HEK293T (cell line): ENCODE measurements at regions not wholly inside any gene's neighbourhood (a gene's known extent, or its start where the extent isn't known, plus 50 kb on each side); places are given as distances from the start of the nearest gene placed in this dataset.

Experiments
- CTCF ChIA-PET: fragments of 350-600 bp; formaldehyde crosslinking; extraction: SDS; loops from one replicate; lab custom pipeline; 2021; ENCODE audit warnings: antibody characterized with exemption, inconsistent platforms; lab: Yijun Ruan, JAX
- POLR2A ChIA-PET: fragments of 350-600 bp; formaldehyde crosslinking; extraction: SDS; loops from one replicate; lab custom pipeline; 2020; ENCODE audit warnings: antibody characterized with exemption, inconsistent platforms; lab: Yijun Ruan, JAX
- DNase-seq: peaks from one replicate; pipeline ENCODE4 v3.0.0; 2012; ENCODE audit warnings: mixed read lengths; ENCODE audit errors: extremely low spot score
- ARNT ChIP-seq: fragments of 450-650 bp; IDR thresholded peaks from 2 replicates; pipeline ENCODE4 v1.6.1; 2017; ENCODE audit warnings: mild to moderate bottlenecking
- BHLHE40 ChIP-seq: fragments of 450-650 bp; IDR thresholded peaks from 2 replicates; pipeline ENCODE4 v1.6.1; 2016; ENCODE audit warnings: mild to moderate bottlenecking, moderate library complexity, borderline replicate concordance
- CTBP1 ChIP-seq: fragments of 450-650 bp; IDR thresholded peaks from 2 replicates; pipeline ENCODE4 v1.6.1; 2016; ENCODE audit warnings: borderline replicate concordance
- ELF4 ChIP-seq: fragments of 450-650 bp; IDR thresholded peaks from 2 replicates; pipeline ENCODE4 v1.6.1; 2017; ENCODE audit warnings: antibody characterized with exemption
- FOXA1 ChIP-seq: fragments of 450-650 bp; IDR thresholded peaks from 2 replicates; pipeline ENCODE4 v1.6.1; 2016; ENCODE audit warnings: mild to moderate bottlenecking
- FOXK2 ChIP-seq: fragments of 450-650 bp; IDR thresholded peaks from 2 replicates; pipeline ENCODE4 v1.6.1; 2016; ENCODE audit warnings: mild to moderate bottlenecking
- FOXM1 ChIP-seq: fragments of 450-650 bp; IDR thresholded peaks from 2 replicates; pipeline ENCODE4 v1.6.1; 2017; ENCODE audit warnings: mild to moderate bottlenecking, borderline replicate concordance
- HDGF ChIP-seq: fragments of 450-650 bp; IDR thresholded peaks from 2 replicates; pipeline ENCODE4 v1.6.1; 2017; ENCODE audit warnings: antibody characterized with exemption, borderline replicate concordance
- L3MBTL2 ChIP-seq: fragments of 450-650 bp; conservative IDR thresholded peaks from 2 replicates; pipeline ENCODE4 v1.6.1; 2016; ENCODE audit warnings: mild to moderate bottlenecking
- LEF1 ChIP-seq: fragments of 450-650 bp; IDR thresholded peaks from 2 replicates; pipeline ENCODE4 v1.6.1; 2017; ENCODE audit warnings: mild to moderate bottlenecking, borderline replicate concordance
- NFRKB ChIP-seq: fragments of 450-650 bp; IDR thresholded peaks from 2 replicates; pipeline ENCODE4 v1.6.1; 2016; ENCODE audit warnings: mild to moderate bottlenecking, moderate library complexity
- PKNOX1 ChIP-seq: fragments of 450-650 bp; IDR thresholded peaks from 2 replicates; pipeline ENCODE4 v1.6.1; 2016
- SP1 ChIP-seq: fragments of 450-650 bp; IDR thresholded peaks from 2 replicates; pipeline ENCODE4 v1.6.1; 2017
- SUZ12 ChIP-seq: fragments of 450-650 bp; IDR thresholded peaks from 2 replicates; pipeline ENCODE4 v1.6.1; 2016; ENCODE audit warnings: mild to moderate bottlenecking
- TARDBP ChIP-seq: fragments of 450-650 bp; IDR thresholded peaks from 2 replicates; pipeline ENCODE4 v1.6.1; 2016
- ZNF384 ChIP-seq: fragments of 450-650 bp; IDR thresholded peaks from 2 replicates; pipeline ENCODE4 v1.6.1; 2016

DNA sequence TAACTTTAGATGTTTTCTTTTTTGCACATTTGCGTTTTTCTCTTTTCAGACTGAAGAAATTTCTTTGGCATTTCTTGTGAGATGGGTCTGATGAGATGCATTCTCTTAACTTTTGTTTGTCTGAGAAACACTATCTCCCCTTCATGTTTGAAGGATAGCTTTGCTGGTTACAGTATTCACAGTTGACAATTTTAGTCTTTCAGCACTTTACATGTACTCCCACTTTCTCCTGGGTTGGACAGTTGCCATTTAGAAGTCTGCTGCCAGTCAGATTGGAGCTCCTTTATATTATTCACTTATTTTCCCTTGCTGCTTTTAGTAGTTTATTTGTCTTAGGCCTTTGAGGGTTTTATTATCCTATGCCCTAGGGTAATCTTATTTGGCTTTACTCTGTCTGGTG, 67.3 kb upstream of the VOPP1 start:
- ChIA-PET CTCF (no interaction called here), POLR2A (no interaction called here)
- TF ChIP-seq TARDBP = no peak
- TF ChIP-seq L3MBTL2 = no peak
- TF ChIP-seq ELF4 = no peak
- TF ChIP-seq BHLHE40 = no peak
- TF ChIP-seq FOXK2 = no peak
- TF ChIP-seq ARNT = no peak
- TF ChIP-seq FOXA1 = no peak
- no peak for TF ChIP-seq CTBP1
- no peak for TF ChIP-seq SUZ12
- TF ChIP-seq LEF1 = no peak
- no peak for TF ChIP-seq SP1
- TF ChIP-seq HDGF = no peak
- TF ChIP-seq FOXM1 = no peak
- no peak for DNase-seq

GRCh38 chr7:55629051-55629677, 56.9 kb upstream of the VOPP1 start:
- DNase-seq = no peak
- TF ChIP-seq BHLHE40 (no peak), ZNF384 (no peak), ELF4 (no peak), FOXK2 (no peak), L3MBTL2 (no peak)
- ChIA-PET CTCF (no interaction called here), POLR2A (no interaction called here)

GRCh38 chr7:55624813-55625212, 52.5 kb upstream of the VOPP1 start:
- POLR2A ChIA-PET = no interaction called here
- TF ChIP-seq HDGF = no peak
- TF ChIP-seq NFRKB = no peak
- no peak for TF ChIP-seq ZNF384
- TF ChIP-seq SUZ12 = no peak
- TF ChIP-seq ARNT = no peak
- TF ChIP-seq PKNOX1 = no peak
- TF ChIP-seq SP1 = no peak
- TF ChIP-seq CTBP1 = no peak
- no peak for TF ChIP-seq LEF1
- no peak for TF ChIP-seq ELF4
- no peak for TF ChIP-seq FOXA1
- no peak for TF ChIP-seq L3MBTL2
- CTCF ChIA-PET = no interaction called here
- no peak for DNase-seq

DNA sequence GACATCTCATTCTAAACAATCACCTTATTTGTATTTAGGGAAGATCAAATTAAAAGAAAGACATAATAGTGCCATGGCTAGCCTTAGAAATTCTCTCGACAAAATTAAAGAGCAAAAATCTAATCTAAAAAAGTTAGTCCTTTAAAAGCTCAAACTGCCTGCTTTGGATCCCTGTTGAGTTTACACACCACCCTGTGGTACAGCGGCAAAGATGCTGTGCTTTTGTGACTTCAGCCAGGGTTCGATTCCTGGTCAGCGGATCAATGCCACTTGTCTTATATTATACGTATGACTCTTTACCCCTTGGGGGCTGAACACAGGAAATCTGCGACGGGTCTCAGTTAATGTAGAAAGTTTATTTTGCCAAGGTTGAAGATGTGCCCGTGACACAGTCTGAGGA, 51.3 kb upstream of the VOPP1 start:
- ChIA-PET CTCF (no interaction called here), POLR2A (no interaction called here)
- no peak for DNase-seq
- TF ChIP-seq L3MBTL2 (no peak), ARNT (no peak), PKNOX1 (no peak), ELF4 (no peak)

DNA sequence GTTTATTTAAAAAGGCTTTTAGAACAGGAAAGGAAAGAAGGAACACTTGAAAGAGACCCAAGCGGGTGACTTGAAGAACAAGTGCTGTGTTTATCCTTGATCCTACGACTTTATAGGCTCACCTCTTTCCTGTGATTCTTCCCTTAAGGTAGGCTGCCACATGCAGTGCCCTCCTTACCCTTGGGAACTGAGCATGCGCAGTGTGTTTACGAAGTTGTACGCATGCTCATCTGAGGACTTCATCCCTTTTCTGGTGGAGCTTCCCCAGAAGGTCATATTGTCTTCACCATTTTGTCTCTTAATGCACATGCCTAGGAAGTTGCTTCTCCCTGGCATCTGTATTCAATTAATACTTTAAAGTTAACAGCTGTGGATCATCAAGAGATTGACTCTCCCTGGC, 49.9 kb upstream of the VOPP1 start:
- ChIA-PET CTCF (interaction anchor here (0.6 kb wide), 1 partner anchor 384 kb away, joined by 3 read pairs; no protein-coding TSS in a partner anchor), POLR2A (no interaction called here)
- no peak for DNase-seq
- TF ChIP-seq HDGF (no peak), FOXK2 (no peak), BHLHE40 (no peak), ELF4 (no peak), ZNF384 (no peak), FOXA1 (no peak), FOXM1 (no peak), CTBP1 (no peak), SUZ12 (no peak), L3MBTL2 (no peak), NFRKB (no peak), SP1 (no peak), PKNOX1 (no peak), ARNT (no peak), TARDBP (no peak), LEF1 (no peak)
